Endothelial cell of umbilical vein (primary cell): ENCODE measurements at regions not wholly inside any gene's neighbourhood (a gene's known extent, or its start where the extent isn't known, plus 50 kb on each side); places are given as distances from the start of the nearest gene placed in this dataset.

Experiments used
- BruUV-seq: library from RNA; stranded (reverse); fragments of 400-500 nt; replicated peaks from 2 replicates; lab custom pipeline; 2021; lab: Mats Ljungman, UMichigan
- CTCF ChIA-PET: fragments of 300-600, 350-600 bp; sonication (Branson Sonifier 250); formaldehyde crosslinking; loops from one replicate; lab custom pipeline; 2021; ENCODE audit warnings: antibody characterized with exemption, inconsistent platforms; lab: Charles Lee
- POLR2A ChIA-PET: fragments of 300-600, 350-600 bp; sonication (Branson Sonifier 250); formaldehyde crosslinking; loops from one replicate; lab custom pipeline; 2021; ENCODE audit warnings: antibody characterized with exemption, inconsistent platforms; lab: Charles Lee
- DNase-seq: peaks from one replicate; pipeline ENCODE4 v3.0.0-alpha.2; 2011; ENCODE audit warnings: low read depth, low spot score
- FAIRE-seq: peaks from 2 replicates; lab custom pipeline; 2011; peaks lifted over from hg19 to GRCh38; lab: Jason Lieb, UNC
- H2AFZ ChIP-seq: 2 replicates; pipeline ENCODE4 v1.6.0; 2012; ENCODE audit warnings: low read depth, low read length, control low read depth, inconsistent platforms
- H3K27ac ChIP-seq: 2 replicates; pipeline ENCODE4 v1.5.1; 2011; ENCODE audit warnings: low read depth, mild to moderate bottlenecking, control low read depth, low read length, moderate library complexity; ENCODE audit not compliant: insufficient read depth
- H3K27me3 ChIP-seq, 2 experiments: 2 replicates each; pipeline versions ENCODE4 v1.6.0 to v1.6.1; 2011; ENCODE audit warnings: low read length in 2 of 2, mixed read lengths in 1 of 2; ENCODE audit not compliant: control insufficient read depth in 2 of 2, insufficient read depth in 2 of 2
- H3K36me3 ChIP-seq, 2 experiments: 2 replicates in 1 of 2; 3 replicates in 1 of 2; pipeline ENCODE4 v1.5.1; 2011; ENCODE audit warnings: low read length in 2 of 2, mild to moderate bottlenecking in 1 of 2, moderate library complexity in 1 of 2; ENCODE audit not compliant: control insufficient read depth in 2 of 2, insufficient read depth in 2 of 2; ENCODE audit errors: extremely low read depth in 1 of 2
- H3K4me1 ChIP-seq: 3 replicates; pipeline ENCODE4 v1.5.1; 2011; ENCODE audit warnings: mild to moderate bottlenecking, low read length; ENCODE audit not compliant: control insufficient read depth, insufficient read depth; ENCODE audit errors: extremely low read depth
- H3K4me2 ChIP-seq: 2 replicates; pipeline ENCODE4 v1.6.1; 2011; ENCODE audit warnings: low read length, control low read depth, mixed read lengths; ENCODE audit not compliant: insufficient read depth
- H3K4me3 ChIP-seq, 3 experiments: fragments of 200-600 bp in 1 of 3; sonication (generic), shearing (Covaris generic) in 1 of 3; replicated peaks in 1 of 3; 2 replicates each; pipeline ENCODE4 v1.5.1; 2011 to 2016; ENCODE audit warnings: control low read depth in 3 of 3, low read length in 3 of 3, mild to moderate bottlenecking in 2 of 3, inconsistent platforms in 1 of 3, low read depth in 1 of 3, moderate library complexity in 1 of 3; ENCODE audit not compliant: insufficient read depth in 1 of 3
- H3K79me2 ChIP-seq: 2 replicates; pipeline ENCODE4 v1.6.0; 2012; ENCODE audit warnings: low read length, inconsistent platforms; ENCODE audit not compliant: control insufficient read depth, insufficient read depth
- H3K9ac ChIP-seq: replicated peaks from 2 replicates; pipeline ENCODE3; 2011; ENCODE audit warnings: low read length, control low read depth; ENCODE audit not compliant: insufficient read depth; ENCODE audit errors: extremely low read depth
- H3K9me1 ChIP-seq: replicated peaks from 3 replicates; pipeline ENCODE4 v1.6.0; 2011; ENCODE audit warnings: mild to moderate bottlenecking, low read length; ENCODE audit not compliant: control insufficient read depth, insufficient read depth; ENCODE audit errors: extremely low read depth
- H3K9me3 ChIP-seq: replicated peaks from 2 replicates; pipeline ENCODE4 v1.5.1; 2012; ENCODE audit warnings: low read length, inconsistent platforms; ENCODE audit not compliant: control insufficient read depth, insufficient read depth
- H4K20me1 ChIP-seq: replicated peaks from 2 replicates; pipeline ENCODE3; 2011; ENCODE audit warnings: mild to moderate bottlenecking, low read length; ENCODE audit not compliant: control insufficient read depth, insufficient read depth; ENCODE audit errors: extremely low read depth
- CTCF ChIP-seq, 2 donors: IDR thresholded peaks; 1 replicate in 1 of 2; 2 replicates in 1 of 2; pipeline ENCODE4 v1.5.1; 2011; ENCODE audit warnings: low read length in 2 of 2, mild to moderate bottlenecking in 2 of 2, moderate library complexity in 2 of 2, control low read depth in 1 of 2, inconsistent platforms in 1 of 2, low read depth in 1 of 2; ENCODE audit not compliant: insufficient read depth in 1 of 2; ENCODE audit errors: extremely low read depth in 1 of 2
- EZH2 ChIP-seq: IDR thresholded peaks from 2 replicates; pipeline ENCODE4 v1.6.1; 2012; ENCODE audit warnings: borderline replicate concordance, low read depth, mild to moderate bottlenecking, moderate library complexity, low read length, inconsistent platforms; ENCODE audit not compliant: severe bottlenecking
- FOS ChIP-seq: IDR thresholded peaks from 2 replicates; pipeline ENCODE4 v1.6.1; 2011; ENCODE audit warnings: mild to moderate bottlenecking, low read length, moderate library complexity, borderline replicate concordance; ENCODE audit not compliant: insufficient read depth
- GATA2 ChIP-seq: IDR thresholded peaks from 2 replicates; pipeline ENCODE4 v1.7.0; 2011; ENCODE audit warnings: low read depth, mild to moderate bottlenecking, moderate library complexity, mixed read lengths, low read length; ENCODE audit not compliant: insufficient read length, insufficient read depth
- JUN ChIP-seq: IDR thresholded peaks from 2 replicates; pipeline ENCODE4 v1.6.1; 2011; ENCODE audit warnings: borderline replicate concordance, low read depth; ENCODE audit not compliant: insufficient read length, insufficient read depth
- MAX ChIP-seq: IDR thresholded peaks from 2 replicates; pipeline ENCODE4 v1.6.1; 2011; ENCODE audit not compliant: insufficient read depth, insufficient read length
- MYC ChIP-seq: IDR thresholded peaks from one replicate; pipeline ENCODE4 v1.6.1; 2011; ENCODE audit warnings: mild to moderate bottlenecking, low read depth, low read length
- POLR2A ChIP-seq: IDR thresholded peaks from 2 replicates; pipeline ENCODE4 v1.6.1; 2012; ENCODE audit warnings: low read depth, mild to moderate bottlenecking, control low read depth, low read length
- POLR2AphosphoS5 ChIP-seq: IDR thresholded peaks from 2 replicates; pipeline ENCODE4 v1.6.1; 2012; ENCODE audit warnings: low read depth, mild to moderate bottlenecking, control low read depth, low read length, moderate library complexity; ENCODE audit not compliant: insufficient read depth
- dilution Hi-C: fragments of 300-500 bp; cut with MboI; formaldehyde crosslinking; loops from one replicate; pipeline ENCODE4 v1.15.0; 2019; ENCODE audit warnings: low sequenced_read_pairs; ENCODE audit not compliant: extremely low pct_ligation_motif_present
- intact Hi-C: fragments of 100-400 bp; cut with micrococcal nuclease; formaldehyde crosslinking; loops from one replicate; pipeline ENCODE4 v1.10.0; 2022

DNA sequence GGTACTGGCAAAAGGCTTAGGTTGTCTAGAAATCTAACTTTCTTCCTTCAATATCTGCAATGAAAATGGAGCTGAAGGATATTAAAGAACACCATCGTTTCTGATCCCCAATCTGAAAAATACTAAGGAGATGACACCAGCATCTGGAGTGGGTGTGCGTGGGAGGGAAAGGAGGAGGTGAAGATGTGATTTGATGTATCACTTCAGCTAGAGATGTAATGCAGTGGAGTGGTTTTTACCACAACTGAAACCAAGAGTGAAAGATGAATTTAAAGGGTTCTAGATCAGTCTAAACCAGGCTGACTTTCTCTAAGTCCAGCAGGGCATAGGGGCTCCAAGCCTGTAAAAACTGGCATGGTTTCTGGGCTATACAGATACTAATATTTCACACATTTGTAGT lies 148.4 kb downstream of the AKAP11 start:
- Histone ChIP-seq H3K4me1 (no peaks in the 10 kb centered on the region), H3K4me2 (no peak overlapping the region), H3K79me2 (no peaks in the 10 kb centered on the region), H3K9me1 (no peaks in the 10 kb centered on the region), H4K20me1 (no peaks in the 10 kb centered on the region), H3K27ac (no peak overlapping the region), H3K9ac (no peak overlapping the region), H2AFZ (no peak overlapping the region), H3K27me3 (peaks cover 0 to 2% of the 10 kb centered on the region in 2 experiments), H3K36me3 (no peaks in the 10 kb centered on the region), H3K9me3 (no peaks in the 10 kb centered on the region), H3K4me3 (no peak overlapping the region)
- dilution Hi-C loops: no loop called here
- ChIA-PET POLR2A (no interaction called here), CTCF (no interaction called here)
- no peak for DNase-seq
- FAIRE-seq: no peak
- intact Hi-C loops: no loop called here
- TF ChIP-seq JUN: no peak
- no peak for TF ChIP-seq POLR2A
- TF ChIP-seq FOS: no peak
- no peak for TF ChIP-seq GATA2
- TF ChIP-seq CTCF (IDR thresholded peaks at IDR 0.05; ENCODE audit: extremely low read depth in 1 of 2, insufficient read depth in 1 of 2, low read depth in 1 of 2, low read length in 2 of 2): no peak
- no TSS peak for BruUV-seq

DNA sequence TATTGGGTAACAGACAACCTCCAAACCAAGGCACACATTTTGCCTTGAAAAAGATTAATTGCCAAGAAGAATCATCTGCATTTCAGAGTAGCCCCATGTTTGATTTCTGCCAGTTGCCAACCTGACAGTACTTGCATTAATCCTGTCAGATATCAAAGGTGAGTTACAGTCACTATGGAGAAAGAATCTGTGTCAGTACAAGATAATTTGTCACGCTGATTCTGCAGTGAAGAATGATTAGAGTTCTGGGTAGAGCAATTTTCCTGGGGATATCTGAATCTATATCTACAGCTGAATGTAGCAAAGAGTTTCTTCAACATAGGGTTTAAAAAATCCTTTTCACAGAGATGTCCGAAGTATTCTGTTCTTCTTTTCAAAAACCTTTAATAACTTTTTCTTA lies 150.7 kb downstream of the AKAP11 start:
- no peak overlapping the region for H2AFZ ChIP-seq
- H3K79me2 ChIP-seq: no peaks in the 10 kb centered on the region
- H3K4me3 ChIP-seq: no peak overlapping the region
- no peaks in the 10 kb centered on the region for H3K9me3 ChIP-seq
- intact Hi-C loops: no loop called here
- H3K9ac ChIP-seq: no peak overlapping the region
- BruUV-seq: no TSS peak
- FAIRE-seq (no peak), DNase-seq (no peak)
- H3K9me1 ChIP-seq: no peaks in the 10 kb centered on the region
- no peak overlapping the region for H3K4me2 ChIP-seq
- no peaks in the 10 kb centered on the region for H3K36me3 ChIP-seq
- CTCF ChIA-PET: no interaction called here
- H3K27me3 ChIP-seq: peaks cover 0 to 2% of the 10 kb centered on the region in 2 experiments
- dilution Hi-C loops: no loop called here
- POLR2A ChIA-PET: no interaction called here
- H3K27ac ChIP-seq: no peak overlapping the region
- no peaks in the 10 kb centered on the region for H3K4me1 ChIP-seq
- TF ChIP-seq GATA2 (no peak), MAX (no peak), JUN (no peak), POLR2A (no peak), POLR2AphosphoS5 (no peak), MYC (no peak), CTCF (IDR thresholded peaks at IDR 0.05; ENCODE audit: extremely low read depth in 1 of 2, insufficient read depth in 1 of 2, low read depth in 1 of 2, low read length in 2 of 2) (no peak), EZH2 (no peak), FOS (no peak)
- no peaks in the 10 kb centered on the region for H4K20me1 ChIP-seq
